ENCODE measurements at regions not wholly inside any gene's neighbourhood (a gene's known extent, or its start where the extent isn't known, plus 50 kb on each side); places are given as distances from the start of the nearest gene placed in this dataset.
A peak's percentile ranks its signal among the peaks of the same experiment; 100 is the strongest.

DNA sequence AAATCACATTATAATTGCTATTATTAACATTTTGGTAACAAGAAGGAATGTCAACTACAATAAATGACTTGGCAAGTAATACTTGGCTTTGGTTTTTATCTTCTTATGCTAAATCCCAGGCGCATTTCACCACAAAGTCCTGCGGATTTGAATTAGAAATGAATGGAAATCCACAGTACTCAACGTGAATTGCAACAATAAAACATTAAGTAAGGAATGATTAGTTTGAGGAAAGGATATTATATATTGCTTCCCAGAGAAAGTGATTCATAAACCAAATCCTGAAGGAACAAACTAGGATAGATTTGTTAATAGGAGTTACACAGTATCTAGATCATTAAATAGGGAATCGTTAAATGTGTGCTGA is 1089.7 kb downstream of the TRHDE start:
- peak; percentile 10 for DNase-seq

DNA sequence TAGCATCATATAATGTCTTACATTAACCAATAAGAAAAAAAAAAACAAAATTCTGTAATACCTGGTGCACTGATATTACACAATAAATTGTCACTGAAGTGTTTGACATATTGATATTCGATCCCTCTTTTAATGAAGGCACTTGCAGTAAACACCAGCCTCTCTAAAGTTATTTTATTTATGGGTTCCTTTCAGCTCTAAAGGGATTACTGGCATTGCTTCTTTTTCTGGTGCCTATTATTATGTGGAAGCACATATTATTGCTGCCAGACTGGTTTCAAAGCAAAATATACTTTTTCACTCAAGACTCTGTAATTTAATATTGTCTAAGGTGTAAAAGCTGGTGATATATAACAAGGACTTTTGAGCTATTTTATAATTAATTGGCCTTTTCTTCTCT is 1090.5 kb downstream of the TRHDE start:
- no peak for DNase-seq

- DNase-seq, result no peak
Observed at GRCh38 chr12:73372856-73373255, 1100.7 kb downstream of the TRHDE start.

DNA sequence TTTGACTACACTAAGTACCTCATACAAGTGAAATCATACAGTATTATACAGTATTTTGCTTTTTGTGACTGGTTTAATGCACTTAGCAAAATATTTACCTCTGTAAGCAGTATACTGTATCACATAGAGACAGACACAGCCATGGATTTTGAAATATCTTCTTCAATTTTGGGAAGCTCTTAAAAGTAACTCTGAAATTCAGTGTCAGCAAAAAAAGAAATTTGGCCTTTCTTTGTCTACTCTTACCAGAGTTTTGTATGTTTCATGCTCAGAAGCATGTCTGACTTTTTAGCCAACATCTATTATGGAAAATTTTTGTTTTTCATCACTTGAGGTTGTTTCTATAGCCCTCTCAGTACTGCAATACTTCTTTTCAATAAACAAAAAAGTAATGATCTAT is 1102.2 kb downstream of the TRHDE start:
- DNase-seq, result no peak

DNA sequence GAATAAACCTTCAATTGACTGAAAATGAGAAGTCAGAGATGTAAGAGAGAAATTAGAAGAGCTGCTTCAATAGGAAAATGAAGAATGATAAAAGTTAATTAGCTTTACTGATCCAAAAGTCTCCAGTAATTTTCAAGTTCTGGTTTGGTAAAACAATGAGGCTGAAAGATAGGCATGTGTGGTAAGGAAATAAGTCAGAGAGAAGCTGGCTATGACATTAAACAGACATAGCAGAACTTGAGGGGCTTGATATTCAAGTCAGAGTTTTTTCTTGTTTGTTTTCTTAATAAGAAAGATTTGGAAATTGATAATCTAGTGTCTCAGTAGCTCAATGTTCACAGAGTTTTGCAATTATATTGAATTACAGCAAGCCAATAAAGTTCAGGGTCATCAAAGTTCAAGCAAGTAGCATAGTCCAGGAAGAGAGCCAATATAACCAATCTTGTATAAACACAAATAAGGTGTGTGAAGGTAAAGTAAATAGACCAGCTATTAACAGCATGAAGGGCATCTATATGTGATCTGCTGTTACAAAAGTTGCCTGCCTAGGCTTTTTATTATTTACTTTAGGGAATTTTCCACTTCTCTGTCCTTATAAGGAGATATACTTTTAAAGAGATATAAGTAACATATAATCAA is 1111.5 kb downstream of the TRHDE start:
- DNase-seq, result no peak

- DNase-seq, result no peak
Observed at GRCh38 chr12:73384592-73384991, 1112.4 kb downstream of the TRHDE start.

DNA sequence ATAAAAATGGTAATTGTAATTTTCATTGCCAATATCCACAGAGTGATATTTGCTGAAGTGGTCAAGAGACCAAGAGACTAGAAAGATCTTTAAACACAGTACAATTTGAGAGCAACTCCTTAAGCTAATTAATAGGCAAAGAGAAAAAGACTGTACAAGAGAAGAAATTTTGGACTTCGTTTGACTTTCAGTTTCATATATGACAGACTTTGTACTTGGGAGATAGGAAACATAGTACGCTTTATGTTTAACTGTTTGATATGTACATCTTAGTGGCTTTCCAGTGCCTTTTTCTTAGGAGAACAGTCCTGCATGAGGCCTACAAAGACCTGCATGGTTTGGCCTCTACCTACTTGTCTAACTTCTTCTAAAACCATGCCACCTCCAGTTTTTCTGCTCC is 1118.1 kb downstream of the TRHDE start:
- DNase-seq, result no peak

GRCh38 chr12:73413051-73413450 is 1124.6 kb upstream of the ATXN7L3B start:
- DNase-seq, result no peak

DNA sequence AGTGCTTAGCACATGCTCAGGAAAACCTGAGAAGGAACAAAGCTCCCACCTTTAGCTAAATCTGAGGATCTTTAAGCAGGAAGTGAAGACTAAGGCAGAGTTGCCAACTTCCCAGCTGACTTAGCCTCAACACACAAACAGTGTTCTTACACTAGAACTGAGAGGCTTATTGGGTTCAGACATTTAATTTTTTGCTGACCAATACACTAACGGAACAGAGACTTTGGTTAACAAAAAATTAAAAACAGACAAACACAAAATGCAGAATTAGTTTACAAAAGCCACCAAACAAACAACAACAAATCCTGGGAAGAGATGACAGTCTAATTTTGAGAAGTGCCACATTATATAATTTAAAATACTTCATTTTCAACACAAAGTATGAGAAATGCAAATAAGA is 1123.7 kb upstream of the ATXN7L3B start:
- DNase-seq, result no peak

GRCh38 chr12:73414926-73415325 is 1122.7 kb upstream of the ATXN7L3B start:
- peak; percentile 77 for DNase-seq

- no peak for DNase-seq
Observed at GRCh38 chr12:73418541-73418940, 1119.1 kb upstream of the ATXN7L3B start.

- DNase-seq, result no peak
Observed at GRCh38 chr12:73421832-73422231, 1115.8 kb upstream of the ATXN7L3B start.

DNA sequence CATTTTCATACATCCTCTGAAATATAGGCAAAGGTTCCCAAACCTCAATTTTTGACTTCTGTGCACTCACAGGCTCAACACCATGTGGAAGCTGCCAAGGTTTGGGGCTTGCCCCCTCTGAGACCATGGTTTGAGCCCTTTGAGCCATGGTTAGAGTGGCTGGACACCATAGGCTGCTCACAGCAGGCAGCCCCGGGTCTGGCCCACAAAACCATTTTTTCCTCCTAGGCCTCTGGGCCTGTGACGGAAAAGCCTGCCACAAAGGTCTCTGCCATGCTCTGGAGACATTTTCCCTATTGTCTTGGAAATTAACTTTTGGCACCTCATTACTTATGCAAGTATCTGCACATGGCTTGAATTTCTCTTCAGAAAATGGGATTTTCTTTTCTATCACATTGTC is 1113.2 kb upstream of the ATXN7L3B start:
- DNase-seq, result no peak

DNA sequence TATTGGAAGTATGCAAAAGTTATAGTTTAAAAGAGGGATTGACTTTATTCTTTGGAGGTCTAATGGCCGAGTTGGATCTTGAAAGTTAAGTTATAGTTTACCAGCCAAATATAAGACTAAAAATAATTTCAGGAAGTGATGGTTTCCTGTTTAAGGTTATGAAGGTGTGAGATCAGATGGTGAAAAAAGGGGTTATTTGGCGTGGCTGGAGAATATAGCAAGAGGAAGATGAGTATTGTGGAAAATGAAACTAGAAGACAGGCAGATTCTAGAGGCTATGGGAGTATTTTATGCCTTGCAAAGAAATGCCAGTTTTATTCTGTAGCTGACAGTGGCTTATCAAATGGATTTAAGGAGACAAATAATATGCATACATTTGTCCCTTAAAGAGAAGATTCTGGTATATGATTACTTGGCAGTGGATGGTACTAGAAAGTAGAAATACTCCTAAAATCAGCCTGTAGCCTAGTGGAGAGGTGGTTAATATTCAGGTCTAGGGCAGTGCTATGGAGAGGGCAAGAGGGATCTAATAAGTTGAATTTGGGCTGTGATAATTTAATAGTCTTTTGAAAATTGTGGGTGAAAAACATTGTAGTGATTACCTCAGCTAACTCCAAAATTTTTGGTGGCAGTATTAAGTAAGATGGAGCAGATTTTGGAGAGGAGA is 1091.8 kb upstream of the ATXN7L3B start:
- DNase-seq, result no peak

DNA sequence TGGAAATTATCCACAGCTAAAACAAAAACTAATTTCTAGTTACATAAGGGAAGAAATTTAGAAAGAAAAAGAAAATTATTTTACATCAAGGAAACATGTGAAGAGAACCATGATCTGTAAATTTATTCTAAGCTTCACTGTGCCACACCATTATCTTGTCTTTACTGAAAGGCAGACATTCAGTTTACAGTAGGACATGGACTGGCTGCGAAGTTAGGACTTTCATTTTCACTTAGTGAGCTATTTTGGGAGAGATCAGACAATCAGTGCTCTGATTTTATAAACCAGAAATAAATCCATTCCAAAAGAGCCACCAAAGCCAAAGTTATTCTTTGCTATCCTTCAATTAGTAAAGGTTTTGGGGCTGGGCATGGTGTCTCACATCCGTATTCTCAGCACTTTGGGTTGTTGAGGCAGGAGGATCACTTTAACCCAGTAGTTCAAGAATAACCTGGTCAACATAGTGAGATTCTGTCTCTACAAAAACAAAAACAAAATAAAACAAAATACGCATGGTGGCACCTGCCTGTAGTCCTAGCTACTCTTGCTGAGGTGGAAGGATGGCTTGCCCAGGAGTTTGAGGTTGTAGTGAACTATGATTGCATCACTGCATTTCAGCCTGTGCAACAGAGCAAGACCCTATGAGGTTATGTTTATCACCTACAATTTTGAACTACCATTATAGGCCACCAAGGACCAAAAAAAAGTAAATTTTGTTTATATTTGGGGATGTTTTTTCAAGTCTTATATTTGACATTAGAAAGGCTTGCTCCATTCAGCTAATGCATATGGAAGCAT is 1084.8 kb upstream of the ATXN7L3B start:
- no peak for DNase-seq

DNA sequence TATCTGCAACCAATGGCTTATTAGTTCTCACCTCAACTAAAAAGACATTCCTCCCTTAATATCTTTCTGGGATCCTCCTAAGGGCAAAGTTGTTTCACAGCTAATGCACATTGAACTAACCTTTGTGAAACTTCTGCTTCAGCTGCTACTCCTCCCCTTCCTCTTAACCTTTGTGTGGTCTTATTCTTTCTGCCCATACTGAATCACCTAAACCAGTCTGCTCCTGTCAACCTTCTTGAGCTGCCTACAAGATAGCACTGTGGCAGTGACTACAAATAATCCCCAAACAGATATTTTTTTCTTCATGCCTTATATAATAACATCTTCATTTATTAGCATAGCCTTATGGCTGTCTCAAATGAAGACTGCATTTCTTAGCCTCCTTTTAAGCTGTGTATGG is 1077.4 kb upstream of the ATXN7L3B start:
- DNase-seq, result no peak

DNA sequence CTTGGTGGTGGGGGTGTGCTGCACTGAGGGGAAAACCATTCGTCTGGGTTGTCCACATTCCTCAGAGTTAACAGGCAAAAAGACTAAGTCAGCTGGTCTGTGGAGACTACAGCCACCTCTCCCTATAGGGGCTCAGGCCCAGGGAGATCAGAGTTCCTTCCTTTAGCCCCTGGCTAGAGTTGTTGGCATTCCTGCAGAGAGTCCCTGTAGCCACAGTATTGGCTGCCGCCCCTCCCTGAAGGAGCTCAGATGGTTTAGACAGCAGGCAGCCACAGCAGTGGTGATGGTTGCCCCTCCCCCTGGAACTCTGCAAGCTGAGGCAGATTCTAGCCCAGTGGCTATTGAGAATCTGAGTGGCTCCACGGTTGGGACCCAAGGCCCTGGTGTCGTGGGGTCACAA is 1072.5 kb upstream of the ATXN7L3B start:
- no peak for DNase-seq

DNA sequence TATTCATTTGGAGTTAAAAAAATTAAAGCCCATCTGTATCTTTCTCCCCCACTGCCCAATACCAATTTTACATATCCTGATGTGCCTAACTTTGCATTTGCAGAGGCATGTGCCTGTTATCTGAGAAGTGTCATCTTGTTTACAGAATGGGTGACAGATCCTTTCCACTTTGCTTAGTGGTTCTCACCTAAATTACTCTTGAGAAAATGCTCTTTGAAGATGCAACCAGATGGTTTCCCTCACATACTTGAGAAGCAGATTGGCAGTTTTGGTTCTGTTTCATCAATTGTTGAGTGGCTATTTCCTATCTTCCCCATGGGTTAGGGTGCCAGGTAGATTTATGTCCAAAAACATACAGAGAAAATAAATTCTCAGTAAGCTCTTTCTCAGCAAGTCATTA is 1051.4 kb upstream of the ATXN7L3B start:
- DNase-seq, result no peak

GRCh38 chr12:73506611-73507010 is 1031.0 kb upstream of the ATXN7L3B start:
- DNase-seq, result no peak

DNA sequence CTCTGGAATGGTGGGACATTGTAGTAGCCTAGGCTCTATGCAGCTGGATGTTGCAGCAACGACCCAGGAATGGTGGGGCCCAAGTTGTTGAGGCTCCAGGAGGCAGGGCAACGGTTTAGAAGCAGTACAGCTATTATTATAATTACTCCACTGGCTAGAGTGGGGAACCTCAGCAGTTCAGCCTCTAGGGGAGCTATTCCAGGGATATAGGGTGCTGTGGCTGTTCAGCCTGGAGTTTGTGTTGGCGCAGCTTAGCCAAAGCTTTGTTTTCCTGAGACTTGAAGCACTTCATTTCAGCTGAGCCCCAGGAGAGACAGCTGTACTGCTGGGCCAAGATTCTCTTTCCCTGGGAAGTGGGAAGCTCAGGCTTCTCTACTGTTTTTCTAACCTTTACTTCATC is 1023.0 kb upstream of the ATXN7L3B start:
- DNase-seq, result no peak

DNA sequence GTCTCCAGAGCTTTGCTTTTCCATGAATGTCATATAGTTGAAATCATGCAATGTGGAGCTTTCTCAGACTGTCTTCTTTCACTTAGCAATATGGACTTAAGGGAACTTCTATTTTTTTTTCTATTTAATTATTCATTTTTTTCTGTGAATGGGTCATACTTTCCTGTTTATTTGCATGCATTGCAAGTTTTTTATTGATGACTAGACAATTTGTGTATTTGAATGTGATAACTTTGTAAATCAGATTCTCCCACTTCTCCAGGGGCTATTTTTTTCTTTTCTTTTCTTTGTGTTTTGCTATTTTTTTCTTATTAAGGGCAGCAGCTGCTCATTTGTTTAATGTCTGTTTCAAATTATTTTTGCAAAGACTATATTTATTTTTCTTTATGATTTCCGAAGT is 1019.8 kb upstream of the ATXN7L3B start:
- no peak for DNase-seq

DNA sequence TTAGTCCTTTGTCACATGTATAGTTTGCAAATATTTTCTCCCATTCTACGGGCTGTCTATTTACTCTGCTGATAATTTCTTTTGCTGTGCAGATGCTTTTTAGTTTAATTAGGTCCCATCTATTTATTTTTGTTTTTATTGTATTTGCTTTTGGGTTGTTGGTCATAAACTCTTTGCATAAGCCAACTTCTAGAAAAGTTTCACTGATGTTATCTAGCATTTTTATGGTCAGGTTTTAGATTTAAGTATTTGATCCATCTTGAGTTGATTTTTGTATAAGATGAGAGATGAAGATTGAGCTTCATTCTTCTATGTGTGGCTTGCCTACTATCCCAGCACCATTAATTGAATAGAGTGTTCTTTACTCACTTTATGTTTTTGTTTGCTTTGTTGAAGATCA is 1008.4 kb upstream of the ATXN7L3B start:
- DNase-seq, result no peak

DNA sequence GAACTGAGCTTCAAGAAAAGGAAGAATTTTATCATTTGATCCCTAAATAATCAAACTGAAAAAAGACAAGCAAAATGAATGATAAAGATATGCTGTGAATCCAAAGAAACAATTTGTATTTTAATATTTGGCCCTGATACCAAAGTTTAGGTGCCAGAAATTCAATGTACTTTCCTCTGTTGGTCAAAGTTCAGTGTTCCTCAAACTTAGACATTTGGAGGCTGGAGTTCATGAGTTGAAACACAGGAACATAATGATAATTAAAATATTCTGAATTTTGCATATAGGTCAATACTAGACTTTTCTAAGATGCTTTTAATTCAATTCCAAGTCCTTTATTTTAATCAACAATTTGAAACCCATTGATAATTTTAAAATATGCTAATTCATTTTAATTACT is 1007.7 kb upstream of the ATXN7L3B start:
- DNase-seq, result no peak

DNA sequence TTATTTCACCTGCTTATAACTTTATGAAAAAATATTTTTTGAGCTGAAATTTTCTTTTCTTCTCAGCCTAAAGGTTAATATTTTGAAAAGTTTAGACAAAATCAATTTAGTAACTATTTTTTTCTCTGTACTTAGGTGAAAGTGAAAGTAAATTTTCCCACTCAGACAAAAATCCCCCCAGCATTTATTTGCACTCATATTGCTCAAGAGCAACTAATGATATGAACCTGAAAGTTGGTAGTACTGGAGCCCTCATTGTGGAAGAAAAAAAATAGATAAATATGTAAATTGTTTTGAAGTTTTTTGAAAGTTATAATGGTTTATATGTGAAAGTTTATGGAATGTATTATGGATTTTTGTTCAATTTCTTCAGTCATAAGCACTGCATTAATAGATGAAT is 1005.9 kb upstream of the ATXN7L3B start:
- DNase-seq, result no peak

Measured in eye (tissue), 1 donor.